Suprapubic skin (tissue), 4 donors: ENCODE measurements at regions not wholly inside any gene's neighbourhood (a gene's known extent, or its start where the extent isn't known, plus 50 kb on each side); places are given as distances from the start of the nearest gene placed in this dataset.

ENCODE experiments used
- DNase-seq, 2 donors: peaks; one replicate each; pipeline ENCODE4 v3.0.0-alpha.2; 2019; ENCODE audit warnings: low spot score in 2 of 2
- H3K27ac ChIP-seq: fragments of 200-600 bp; sonication (generic); one replicate; pipeline ENCODE4 v1.5.1; 2019
- H3K27me3 ChIP-seq: fragments of 200-600 bp; sonication (generic); one replicate; pipeline ENCODE4 v1.5.1; 2019
- H3K36me3 ChIP-seq: fragments of 200-600 bp; sonication (generic); one replicate; pipeline ENCODE4 v1.5.1; 2019
- H3K4me1 ChIP-seq: fragments of 200-600 bp; sonication (generic); one replicate; pipeline ENCODE4 v1.5.1; 2019
- H3K4me3 ChIP-seq: fragments of 200-600 bp; sonication (generic); one replicate; pipeline ENCODE4 v1.5.1; 2019; ENCODE audit warnings: mild to moderate bottlenecking
- H3K9me3 ChIP-seq: fragments of 200-600 bp; sonication (generic); one replicate; pipeline ENCODE4 v1.5.1; 2019
- CTCF ChIP-seq, 2 donors: fragments of 200-600 bp in 1 of 2; fragments of 450-650 bp in 1 of 2; sonication (generic) in 1 of 2; IDR thresholded peaks; one replicate each; pipeline ENCODE4 v1.5.1; 2016 to 2019; ENCODE audit warnings: antibody characterized with exemption in 2 of 2, mild to moderate bottlenecking in 1 of 2, moderate library complexity in 1 of 2
- EP300 ChIP-seq: sonication (generic); formaldehyde crosslinking; IDR thresholded peaks from one replicate; pipeline ENCODE4 v1.6.1; 2017; ENCODE audit warnings: antibody characterized with exemption
- POLR2A ChIP-seq, 2 donors: fragments of 450-650 bp; IDR thresholded peaks; one replicate each; pipeline ENCODE4 v1.6.1; 2017; ENCODE audit warnings: antibody characterized with exemption in 2 of 2, mild to moderate bottlenecking in 2 of 2, moderate library complexity in 2 of 2
- POLR2AphosphoS5 ChIP-seq, 3 donors: sonication (generic); formaldehyde crosslinking; IDR thresholded peaks; one replicate each; pipeline ENCODE4 v1.6.1; 2017; ENCODE audit warnings: antibody characterized with exemption in 3 of 3
- WGBS: methylation state at CpG from one replicate; pipeline ENCODE4 v1.1.5; 2018; 5-methylcytosine and 5-hydroxymethylcytosine counted together

- H3K27ac ChIP-seq = no peak overlapping the region
- H3K4me1 ChIP-seq = peaks cover 11% of the 10 kb centered on the region
- WGBS = 61% methylated on average over 3 of the region's 3 CpGs
- no peaks in the 10 kb centered on the region for H3K36me3 ChIP-seq
- H3K27me3 ChIP-seq = no peaks in the 10 kb centered on the region
- no peak for DNase-seq
- H3K4me3 ChIP-seq = no peak overlapping the region
- H3K9me3 ChIP-seq = no peaks in the 10 kb centered on the region
- TF ChIP-seq POLR2AphosphoS5 (IDR thresholded peaks at IDR 0.05) (no peak), CTCF (IDR thresholded peaks at IDR 0.05) (no peak), EP300 (no peak), POLR2A (IDR thresholded peaks at IDR 0.05) (no peak)
These were observed 170.3 kb upstream of the MCTP2 start for GRCh38 chr15:94061041-94061440.

GRCh38 chr15:94059013-94059587 lies 172.3 kb upstream of the MCTP2 start:
- Histone ChIP-seq H3K27ac (no peak overlapping the region), H3K4me3 (no peak overlapping the region), H3K9me3 (no peaks in the 10 kb centered on the region), H3K4me1 (peaks cover 4% of the 10 kb centered on the region), H3K36me3 (no peaks in the 10 kb centered on the region), H3K27me3 (no peaks in the 10 kb centered on the region)
- TF ChIP-seq POLR2AphosphoS5 (IDR thresholded peaks at IDR 0.05) (no peak), CTCF (IDR thresholded peaks at IDR 0.05) (no peak), POLR2A (IDR thresholded peaks at IDR 0.05) (no peak), EP300 (no peak)
- DNase-seq = no peak
- WGBS = 56% methylated on average over 3 of the region's 3 CpGs

- H3K27me3 ChIP-seq = no peaks in the 10 kb centered on the region
- no peak overlapping the region for H3K4me3 ChIP-seq
- no peak for TF ChIP-seq POLR2AphosphoS5 (IDR thresholded peaks at IDR 0.05)
- TF ChIP-seq EP300 = no peak
- TF ChIP-seq POLR2A (IDR thresholded peaks at IDR 0.05) = no peak
- TF ChIP-seq CTCF (IDR thresholded peaks at IDR 0.05) = no peak
- no peaks in the 10 kb centered on the region for H3K36me3 ChIP-seq
- H3K27ac ChIP-seq = no peak overlapping the region
- 54% methylated on average over 1 of the region's 1 CpG for WGBS
- DNase-seq = no peak
- peaks cover 4% of the 10 kb centered on the region for H3K4me1 ChIP-seq
- H3K9me3 ChIP-seq = no peaks in the 10 kb centered on the region
These were observed 174.1 kb upstream of the MCTP2 start for GRCh38 chr15:94057305-94057704.

- H3K9me3 ChIP-seq = no peaks in the 10 kb centered on the region
- no peaks in the 10 kb centered on the region for H3K27me3 ChIP-seq
- no peak overlapping the region for H3K4me3 ChIP-seq
- H3K36me3 ChIP-seq = no peaks in the 10 kb centered on the region
- TF ChIP-seq EP300 (no peak), CTCF (IDR thresholded peaks at IDR 0.05) (no peak), POLR2A (IDR thresholded peaks at IDR 0.05) (no peak), POLR2AphosphoS5 (IDR thresholded peaks at IDR 0.05) (no peak)
- no peak for DNase-seq
- H3K27ac ChIP-seq = no peak overlapping the region
- peaks cover 4% of the 10 kb centered on the region for H3K4me1 ChIP-seq
These were observed 175.0 kb upstream of the MCTP2 start for GRCh38 chr15:94056314-94056713.

GRCh38 chr15:94053626-94054025 lies 177.7 kb upstream of the MCTP2 start:
- no peak overlapping the region for H3K4me3 ChIP-seq
- DNase-seq = no peak
- H3K4me1 ChIP-seq = peaks cover 4% of the 10 kb centered on the region
- no peak for TF ChIP-seq CTCF (IDR thresholded peaks at IDR 0.05)
- TF ChIP-seq POLR2A (IDR thresholded peaks at IDR 0.05) = no peak
- TF ChIP-seq POLR2AphosphoS5 (IDR thresholded peaks at IDR 0.05) = no peak
- no peak for TF ChIP-seq EP300
- H3K9me3 ChIP-seq = no peaks in the 10 kb centered on the region
- H3K27me3 ChIP-seq = no peaks in the 10 kb centered on the region
- H3K36me3 ChIP-seq = no peaks in the 10 kb centered on the region
- no peak overlapping the region for H3K27ac ChIP-seq
